HCT116 (cell line): ENCODE measurements at regions not wholly inside any gene's neighbourhood (a gene's known extent, or its start where the extent isn't known, plus 50 kb on each side); places are given as distances from the start of the nearest gene placed in this dataset.

Source experiments
- ATAC-seq: fragments of 200-7000 bp; cut with Tn5 transposase; 2 replicates; pipeline ENCODE4 v1.9.1; 2020; ENCODE audit warnings: mild to moderate bottlenecking, moderate library complexity
- BruUV-seq: library from RNA; stranded (reverse); fragments of 400-500 nt; replicated peaks from 2 replicates; lab custom pipeline; 2021; lab: Mats Ljungman, UMichigan
- CTCF ChIA-PET: fragments of 300-600 bp; sonication (Branson Sonifier 250); formaldehyde crosslinking; loops from one replicate; lab custom pipeline; 2021; ENCODE audit warnings: antibody characterized with exemption; lab: Charles Lee
- POLR2A ChIA-PET: fragments of 300-600, 350-600 bp; sonication (Branson Sonifier 250); formaldehyde crosslinking; loops from one replicate; lab custom pipeline; 2021; ENCODE audit warnings: antibody characterized with exemption; lab: Charles Lee
- RAD21 ChIA-PET, 2 experiments: fragments of 300-600 bp; sonication (Branson Sonifier 250); formaldehyde crosslinking; loops; one replicate each; lab custom pipeline; 2023; ENCODE audit warnings: low total read pairs in 2 of 2; ENCODE audit not compliant: uncharacterized antibody in 2 of 2, unreplicated experiment in 2 of 2, low non-redundant PET in 1 of 2; lab: Charles Lee
- DNase-seq: peaks from one replicate; pipeline ENCODE4 v3.0.0-alpha.2; 2010; ENCODE audit warnings: low read depth, low spot score
- H2AFZ ChIP-seq: fragments of 200-600 bp; shearing (Covaris generic), sonication (generic); 2 replicates; pipeline ENCODE4 v1.6.1; 2017; ENCODE audit warnings: low read depth, mixed run types, mixed read lengths, antibody characterized with exemption, low read length; ENCODE audit not compliant: poor library complexity, severe bottlenecking
- H3K27ac ChIP-seq: 2 replicates; pipeline ENCODE4 v1.5.1; 2012; ENCODE audit warnings: low read depth, low read length
- H3K27me3 ChIP-seq: fragments of 200-600 bp; sonication (generic); 2 replicates; pipeline ENCODE4 v1.6.1; 2016; ENCODE audit warnings: mixed run types, low read length, mixed read lengths; ENCODE audit not compliant: insufficient read depth
- H3K36me3 ChIP-seq, 2 experiments: fragments of 200-500 bp in 1 of 2; fragments of 200-600 bp in 1 of 2; sonication (Bioruptor generic) in 1 of 2; sonication (generic) in 1 of 2; 2 replicates each; pipeline versions ENCODE4 v1.5.1 to v1.6.1; 2014 to 2016; ENCODE audit warnings: low read length in 2 of 2, inconsistent platforms in 1 of 2, mixed read lengths in 1 of 2, mixed run types in 1 of 2; ENCODE audit not compliant: insufficient read depth in 2 of 2, control insufficient read depth in 1 of 2
- H3K4me1 ChIP-seq, 2 experiments: fragments of 200-600 bp in 1 of 2; sonication (generic) in 1 of 2; 2 replicates each; pipeline versions ENCODE4 v1.5.1 to v1.6.1; 2012 to 2017; ENCODE audit warnings: low read length in 2 of 2, inconsistent platforms in 1 of 2, mild to moderate bottlenecking in 1 of 2, mixed read lengths in 1 of 2, mixed run types in 1 of 2, moderate library complexity in 1 of 2; ENCODE audit not compliant: insufficient read depth in 2 of 2, control insufficient read depth in 1 of 2
- H3K4me2 ChIP-seq: fragments of 200-600 bp; sonication (generic); 2 replicates; pipeline ENCODE4 v1.6.1; 2017; ENCODE audit warnings: mixed run types, low read length, mixed read lengths
- H3K4me3 ChIP-seq, 2 experiments: fragments of 200-600 bp in 1 of 2; sonication (generic) in 1 of 2; replicated peaks in 1 of 2; 2 replicates each; pipeline ENCODE4 v1.5.1; 2011 to 2016; ENCODE audit warnings: low read length in 2 of 2, control low read depth in 1 of 2, low read depth in 1 of 2, mild to moderate bottlenecking in 1 of 2, mixed read lengths in 1 of 2, mixed run types in 1 of 2
- H3K79me2 ChIP-seq: fragments of 200-600 bp; sonication (generic); 2 replicates; pipeline ENCODE4 v1.6.1; 2017; ENCODE audit warnings: mild to moderate bottlenecking, mixed run types, low read length, moderate library complexity, mixed read lengths; ENCODE audit not compliant: insufficient read depth
- H3K9ac ChIP-seq: fragments of 200-600 bp; sonication (generic); 2 replicates; pipeline ENCODE4 v1.6.1; 2016; ENCODE audit warnings: low read length, mixed read lengths
- H3K9me2 ChIP-seq: fragments of 200-600 bp; sonication (generic), shearing (Covaris generic); 2 replicates; pipeline ENCODE4 v1.6.1; 2017; ENCODE audit warnings: mixed run types, mild to moderate bottlenecking, moderate library complexity; ENCODE audit not compliant: insufficient read depth
- H3K9me3 ChIP-seq, 2 experiments: fragments of 200-500 bp in 1 of 2; fragments of 200-600 bp in 1 of 2; sonication (Bioruptor generic) in 1 of 2; sonication (generic) in 1 of 2; 2 replicates each; pipeline ENCODE4 v1.6.1; 2014 to 2017; ENCODE audit warnings: low read length in 2 of 2, mixed read lengths in 2 of 2, inconsistent platforms in 1 of 2, low read depth in 1 of 2, mild to moderate bottlenecking in 1 of 2, mixed run types in 1 of 2, moderate library complexity in 1 of 2; ENCODE audit not compliant: control insufficient read depth in 1 of 2, insufficient read depth in 1 of 2
- H4K20me1 ChIP-seq: fragments of 200-600 bp; sonication (generic), shearing (Covaris generic); 2 replicates; pipeline ENCODE4 v1.6.1; 2017; ENCODE audit warnings: mixed run types, mild to moderate bottlenecking, moderate library complexity; ENCODE audit not compliant: insufficient read depth
- ATF3 ChIP-seq: IDR thresholded peaks from 2 replicates; pipeline ENCODE4 v1.6.1; 2012
- CEBPB ChIP-seq: IDR thresholded peaks from 2 replicates; pipeline ENCODE4 v1.6.1; 2012; ENCODE audit warnings: low read depth
- CTCF ChIP-seq, 3 experiments: fragments of 200-600 bp in 1 of 3; sonication (generic) in 1 of 3; IDR thresholded peaks in 2 of 3; conservative IDR thresholded peaks in 1 of 3; 2 replicates each; pipeline ENCODE4 v1.5.1; 2012 to 2017; ENCODE audit warnings: low read depth in 2 of 3, low read length in 2 of 3, antibody characterized with exemption in 1 of 3, borderline replicate concordance in 1 of 3, control low read depth in 1 of 3, mild to moderate bottlenecking in 1 of 3, mixed read lengths in 1 of 3, mixed run types in 1 of 3, moderate library complexity in 1 of 3; ENCODE audit not compliant: insufficient read depth in 1 of 3
- EGR1 ChIP-seq: IDR thresholded peaks from 2 replicates; pipeline ENCODE4 v1.6.1; 2012; ENCODE audit warnings: low read depth
- ELF1 ChIP-seq: IDR thresholded peaks from 2 replicates; pipeline ENCODE4 v1.6.1; 2012; ENCODE audit warnings: low read depth, borderline replicate concordance
- EZH2 ChIP-seq: fragments of 200-600 bp; sonication (generic); IDR thresholded peaks from 2 replicates; pipeline ENCODE4 v1.6.1; 2017; ENCODE audit warnings: antibody characterized with exemption, mixed run types
- EZH2phosphoT487 ChIP-seq: fragments of 200-600 bp; IDR thresholded peaks from 2 replicates; pipeline ENCODE4 v1.6.1; 2018; ENCODE audit warnings: antibody characterized with exemption, borderline replicate concordance
- FOSL1 ChIP-seq: IDR thresholded peaks from 2 replicates; pipeline ENCODE4 v1.6.1; 2012; ENCODE audit warnings: low read depth
- JUND ChIP-seq: IDR thresholded peaks from 2 replicates; pipeline ENCODE4 v1.6.1; 2012
- MAX ChIP-seq: IDR thresholded peaks from 2 replicates; pipeline ENCODE4 v1.6.1; 2012
- POLR2A ChIP-seq: IDR thresholded peaks from 2 replicates; pipeline ENCODE4 v1.7.0; 2011; ENCODE audit warnings: borderline replicate concordance; ENCODE audit not compliant: insufficient read depth, insufficient read length; ENCODE audit errors: extremely low read depth
- SRF ChIP-seq: IDR thresholded peaks from 2 replicates; pipeline ENCODE4 v1.6.1; 2012; ENCODE audit warnings: low read depth
- TCF7L2 ChIP-seq: IDR thresholded peaks from 2 replicates; pipeline ENCODE4 v1.7.0; 2011; ENCODE audit warnings: borderline replicate concordance, inconsistent platforms; ENCODE audit not compliant: insufficient read depth, insufficient read length; ENCODE audit errors: extremely low read depth
- ZBTB33 ChIP-seq: IDR thresholded peaks from 2 replicates; pipeline ENCODE4 v1.6.1; 2011; ENCODE audit warnings: mild to moderate bottlenecking, low read length, moderate library complexity; ENCODE audit not compliant: insufficient replicate concordance; ENCODE audit errors: extremely low read depth
- ZNF274 ChIP-seq: fragments of 200-500 bp; sonication (Bioruptor generic); IDR thresholded peaks from 2 replicates; pipeline ENCODE4 v1.6.1; 2014; ENCODE audit warnings: mild to moderate bottlenecking, low read depth, low read length, inconsistent platforms
- intact Hi-C: fragments of 100-400 bp; cut with micrococcal nuclease; formaldehyde crosslinking; loops from 2 replicates; pipeline ENCODE4 v1.10.0; 2022

GRCh38 chr13:31862828-31863227 lies 123.5 kb downstream of the RXFP2 start:
- no peak for ATAC-seq
- H3K36me3 ChIP-seq: no peaks in the 10 kb centered on the region
- no peaks in the 10 kb centered on the region for H3K9me2 ChIP-seq
- H3K9me3 ChIP-seq: no peaks in the 10 kb centered on the region
- CTCF ChIA-PET: no interaction called here
- no peak overlapping the region for H2AFZ ChIP-seq
- H3K4me2 ChIP-seq: no peak overlapping the region
- no peak overlapping the region for H3K27ac ChIP-seq
- no peaks in the 10 kb centered on the region for H3K79me2 ChIP-seq
- intact Hi-C loops: no loop called here
- TF ChIP-seq CTCF (IDR thresholded peaks at IDR 0.05 in 2 of 3, conservative IDR thresholded peaks at IDR 0.05 in 1 of 3; ENCODE audit: borderline replicate concordance in 1 of 3, insufficient read depth in 1 of 3, low read depth in 2 of 3, low read length in 2 of 3): no peak
- TF ChIP-seq, all 23 proteins: peak for 0
- H3K4me3 ChIP-seq: no peak overlapping the region
- H3K27me3 ChIP-seq: peaks cover 11% of the 10 kb centered on the region; the same call in 1 of the 2 replicates
- ChIA-PET RAD21 (no interaction called here), POLR2A (no interaction called here)
- BruUV-seq: no TSS peak
- no peak overlapping the region for H3K9ac ChIP-seq
- H3K4me1 ChIP-seq: no peaks in the 10 kb centered on the region
- H4K20me1 ChIP-seq: no peaks in the 10 kb centered on the region
- no peak for DNase-seq

GRCh38 chr13:31864307-31864706 lies 125.0 kb downstream of the RXFP2 start:
- POLR2A ChIA-PET: no interaction called here
- RAD21 ChIA-PET: no interaction called here

More at GRCh38 chr13:31864307-31864706, 125.0 kb downstream of the RXFP2 start:
- H3K4me3 ChIP-seq: no peak overlapping the region
- H4K20me1 ChIP-seq: no peaks in the 10 kb centered on the region
- H3K79me2 ChIP-seq: no peaks in the 10 kb centered on the region
- no peak overlapping the region for H3K4me2 ChIP-seq
- no peak for DNase-seq
- TF ChIP-seq TCF7L2 (no peak), FOSL1 (no peak), EZH2 (no peak), ZBTB33 (no peak), MAX (no peak), SRF (no peak), JUND (no peak), ATF3 (no peak), CEBPB (no peak), EZH2phosphoT487 (no peak), POLR2A (no peak), EGR1 (no peak), ZNF274 (no peak), ELF1 (no peak)
- no peaks in the 10 kb centered on the region for H3K9me2 ChIP-seq
- H3K36me3 ChIP-seq: no peaks in the 10 kb centered on the region
- H3K27ac ChIP-seq: no peak overlapping the region
- ATAC-seq: no peak
- H3K27me3 ChIP-seq: peaks cover 11% of the 10 kb centered on the region; the same call in 1 of the 2 replicates
- CTCF ChIA-PET: no interaction called here
- no peak overlapping the region for H3K9ac ChIP-seq
- intact Hi-C loops: no loop called here
- no peaks in the 10 kb centered on the region for H3K9me3 ChIP-seq
- H2AFZ ChIP-seq: no peak overlapping the region
- H3K4me1 ChIP-seq: no peaks in the 10 kb centered on the region
- no TSS peak for BruUV-seq
